ENCODE measurements at regions not wholly inside any gene's neighbourhood (a gene's known extent, or its start where the extent isn't known, plus 50 kb on each side); places are given as distances from the start of the nearest gene placed in this dataset.

DNA sequence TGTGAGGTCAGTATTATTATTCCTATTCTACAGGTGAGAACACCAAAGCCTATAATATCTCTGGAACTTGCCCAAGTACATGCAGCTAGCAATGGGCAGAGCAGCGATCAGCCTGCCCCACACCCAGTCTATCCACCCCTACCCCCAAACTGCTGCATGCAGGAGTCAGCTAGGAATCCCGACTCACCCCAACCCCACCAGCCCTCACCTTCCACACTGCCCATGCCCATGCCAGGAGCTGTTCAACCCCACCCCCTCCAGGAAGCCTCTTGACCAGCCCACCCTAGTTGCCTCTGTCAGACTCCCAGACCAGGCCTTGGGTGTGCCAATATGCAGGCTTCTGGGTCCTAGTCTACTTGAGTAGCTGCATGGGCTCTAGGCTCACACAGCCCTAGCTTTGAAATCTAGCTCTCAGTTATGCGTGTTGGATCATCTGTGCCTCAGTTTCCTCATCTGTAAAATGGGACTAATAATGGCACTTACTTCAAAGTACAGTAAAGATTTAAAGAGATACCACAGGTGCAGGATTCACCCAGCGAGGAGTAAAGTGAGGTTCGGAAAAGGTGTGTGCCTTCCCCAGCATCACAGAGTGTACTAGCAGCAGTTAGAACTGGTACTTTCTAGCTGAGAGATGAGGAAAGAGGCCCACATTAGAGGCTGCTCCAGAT, 173.2 kb downstream of the VEGFA start (continued):
- TF ChIP-seq CHD4 (IDR thresholded peaks at IDR 0.05; ENCODE audit: insufficient read depth, insufficient replicate concordance, low read depth, low read length, poor library complexity, severe bottlenecking) (peak; percentile 66), SMARCA5 (IDR thresholded peaks at IDR 0.05) (peak; percentile 88), RBM25 (IDR thresholded peaks at IDR 0.05; ENCODE audit: low read depth, low read length, severe bottlenecking) (peak; percentile 93), KHSRP (IDR thresholded peaks at IDR 0.05) (no peak), RAD21 (CRISPR knock-in tag; conservative IDR thresholded peaks at IDR 0.05 in 1 of 2, IDR thresholded peaks at IDR 0.05 in 1 of 2) (no peak), BCOR (IDR thresholded peaks at IDR 0.05) (peak; percentile 96), HDAC1 (IDR thresholded peaks at IDR 0.05) (no peak)

DNA sequence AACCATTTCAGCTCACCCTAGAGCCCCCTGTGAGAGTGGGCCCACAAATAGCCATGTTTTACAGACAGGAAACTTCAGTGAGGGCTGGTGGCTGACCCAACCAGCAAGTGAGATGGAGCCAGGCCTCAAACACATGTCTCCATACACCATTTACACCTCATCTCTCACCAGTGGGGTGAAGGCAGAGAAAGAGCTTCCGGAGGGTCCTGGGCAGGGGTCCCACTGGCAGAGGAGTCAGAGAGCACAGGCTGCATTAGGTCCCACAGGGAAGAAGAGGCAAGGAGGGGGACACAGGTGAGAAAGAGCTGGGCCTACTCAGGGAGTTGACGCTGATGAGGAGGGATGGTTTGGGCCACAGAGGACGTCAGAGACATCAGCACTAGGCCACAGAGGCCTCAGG, 172.6 kb downstream of the VEGFA start:
- ChIA-PET POLR2A (interaction anchor here (0.6 to 1.9 kb wide), 3 partner anchors 29 to 43 kb away, joined by 3 to 7 read pairs (median 4); no protein-coding TSS in a partner anchor), CTCF (ENCODE audit: low intra/inter-chr PET ratio) (no interaction called here)
- no peak for ATAC-seq
- no peak for TF ChIP-seq HDAC2 (IDR thresholded peaks at IDR 0.05)
- TF ChIP-seq, protein P1, sequence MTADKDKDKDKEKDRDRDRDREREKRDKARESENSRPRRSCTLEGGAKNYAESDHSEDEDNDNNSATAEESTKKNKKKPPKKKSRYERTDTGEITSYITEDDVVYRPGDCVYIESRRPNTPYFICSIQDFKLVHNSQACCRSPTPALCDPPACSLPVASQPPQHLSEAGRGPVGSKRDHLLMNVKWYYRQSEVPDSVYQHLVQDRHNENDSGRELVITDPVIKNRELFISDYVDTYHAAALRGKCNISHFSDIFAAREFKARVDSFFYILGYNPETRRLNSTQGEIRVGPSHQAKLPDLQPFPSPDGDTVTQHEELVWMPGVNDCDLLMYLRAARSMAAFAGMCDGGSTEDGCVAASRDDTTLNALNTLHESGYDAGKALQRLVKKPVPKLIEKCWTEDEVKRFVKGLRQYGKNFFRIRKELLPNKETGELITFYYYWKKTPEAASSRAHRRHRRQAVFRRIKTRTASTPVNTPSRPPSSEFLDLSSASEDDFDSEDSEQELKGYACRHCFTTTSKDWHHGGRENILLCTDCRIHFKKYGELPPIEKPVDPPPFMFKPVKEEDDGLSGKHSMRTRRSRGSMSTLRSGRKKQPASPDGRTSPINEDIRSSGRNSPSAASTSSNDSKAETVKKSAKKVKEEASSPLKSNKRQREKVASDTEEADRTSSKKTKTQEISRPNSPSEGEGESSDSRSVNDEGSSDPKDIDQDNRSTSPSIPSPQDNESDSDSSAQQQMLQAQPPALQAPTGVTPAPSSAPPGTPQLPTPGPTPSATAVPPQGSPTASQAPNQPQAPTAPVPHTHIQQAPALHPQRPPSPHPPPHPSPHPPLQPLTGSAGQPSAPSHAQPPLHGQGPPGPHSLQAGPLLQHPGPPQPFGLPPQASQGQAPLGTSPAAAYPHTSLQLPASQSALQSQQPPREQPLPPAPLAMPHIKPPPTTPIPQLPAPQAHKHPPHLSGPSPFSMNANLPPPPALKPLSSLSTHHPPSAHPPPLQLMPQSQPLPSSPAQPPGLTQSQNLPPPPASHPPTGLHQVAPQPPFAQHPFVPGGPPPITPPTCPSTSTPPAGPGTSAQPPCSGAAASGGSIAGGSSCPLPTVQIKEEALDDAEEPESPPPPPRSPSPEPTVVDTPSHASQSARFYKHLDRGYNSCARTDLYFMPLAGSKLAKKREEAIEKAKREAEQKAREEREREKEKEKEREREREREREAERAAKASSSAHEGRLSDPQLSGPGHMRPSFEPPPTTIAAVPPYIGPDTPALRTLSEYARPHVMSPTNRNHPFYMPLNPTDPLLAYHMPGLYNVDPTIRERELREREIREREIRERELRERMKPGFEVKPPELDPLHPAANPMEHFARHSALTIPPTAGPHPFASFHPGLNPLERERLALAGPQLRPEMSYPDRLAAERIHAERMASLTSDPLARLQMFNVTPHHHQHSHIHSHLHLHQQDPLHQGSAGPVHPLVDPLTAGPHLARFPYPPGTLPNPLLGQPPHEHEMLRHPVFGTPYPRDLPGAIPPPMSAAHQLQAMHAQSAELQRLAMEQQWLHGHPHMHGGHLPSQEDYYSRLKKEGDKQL (CRISPR knock-in tag; IDR thresholded peaks at IDR 0.05; ENCODE audit: borderline replicate concordance): no peak
- no peak for TF ChIP-seq HDAC6 (IDR thresholded peaks at IDR 0.05; ENCODE audit: low read depth, low read length)
- no peak for TF ChIP-seq ZNF77 (CRISPR knock-in tag; IDR thresholded peaks at IDR 0.05)
- TF ChIP-seq MTA1 (IDR thresholded peaks at IDR 0.05; ENCODE audit: borderline replicate concordance): no peak
- TF ChIP-seq HMG20B (CRISPR knock-in tag; IDR thresholded peaks at IDR 0.05): no peak
- no peak for TF ChIP-seq ILK (tag; IDR thresholded peaks at IDR 0.05; ENCODE audit: borderline replicate concordance, low read depth)
- no peak for TF ChIP-seq GTF2A2 (tag; IDR thresholded peaks at IDR 0.05)
- no peak for TF ChIP-seq SUPT5H (IDR thresholded peaks at IDR 0.05)

More for the DNA sequence above, 172.6 kb downstream of the VEGFA start:
- Histone ChIP-seq H3K4me2 (ENCODE audit: insufficient read depth, low read length) (no peak overlapping the region), H3K36me3 (ENCODE audit: control insufficient read depth, insufficient read depth, low read length) (no peaks in the 10 kb centered on the region), H3K79me2 (ENCODE audit: control insufficient read depth, insufficient read depth, low read length) (no peaks in the 10 kb centered on the region), H3K9me3 (replicated peaks; ENCODE audit: control insufficient read depth, insufficient read depth, low read depth, low read length) (peaks cover 10% of the 10 kb centered on the region; the same call in 1 of the 2 replicates), H2AFZ (ENCODE audit: low read depth, low read length) (peak overlapping the region; percentile 5; the same call in 1 of the 2 replicates), H4K20me1 (replicated peaks; ENCODE audit: control insufficient read depth, insufficient read depth, low read length) (no peaks in the 10 kb centered on the region), H3K9me1 (ENCODE audit: control insufficient read depth, insufficient read depth, low read length) (no peaks in the 10 kb centered on the region), H3K4me3 (no peak overlapping the region), H3K9ac (ENCODE audit: insufficient read depth in 1 of 2, low read depth in 2 of 2, low read length in 2 of 2) (peak overlapping the region in 1 of 2 experiments; percentile 38; a peak in 1 of 4 replicates), H3K27ac (ENCODE audit: extremely low read depth, low read depth, low read length) (no peak overlapping the region), H3K27me3 (ENCODE audit: control insufficient read depth in 2 of 2, insufficient read depth in 2 of 2, low read length in 2 of 2) (no peaks in the 10 kb centered on the region), H3K4me1 (replicated peaks in 1 of 2; ENCODE audit: control insufficient read depth in 2 of 2, insufficient read depth in 2 of 2, low read length in 2 of 2) (peaks cover 23 to 43% of the 10 kb centered on the region in 2 experiments)
- intact Hi-C loops (cut with micrococcal nuclease): no loop called here
- 76% methylated on average over 3 of the region's 3 CpGs for WGBS (ENCODE audit: insufficient coverage, low coverage, missing lambda C conversion rate)
- BruUV-seq (replicated peaks): no TSS peak
- no peak for DNase-seq (ENCODE audit: extremely low read depth in 1 of 4, low spot score in 3 of 4)
- in situ Hi-C loops (cut with MboI): no loop called here
- FAIRE-seq: no peak

Data from K562 (cell line).